Lung (tissue), 11 donors: ENCODE measurements at regions not wholly inside any gene's neighbourhood (a gene's known extent, or its start where the extent isn't known, plus 50 kb on each side); places are given as distances from the start of the nearest gene placed in this dataset.

Experiments
- ATAC-seq: fragments of 200-7000 bp; cut with Tn5 transposase; one replicate; pipeline ENCODE4 v1.9.1; 2020; ENCODE audit warnings: moderate number of reproducible peaks; ENCODE audit not compliant: insufficient read depth, low FRiP score
- DNase-seq, 3 donors: peaks; one replicate each; pipeline ENCODE4 v3.0.0-alpha.2; 2013 to 2017
- H3K27ac ChIP-seq, 2 donors: one replicate each; pipeline ENCODE4 v1.5.1; 2013; ENCODE audit warnings: mild to moderate bottlenecking in 2 of 2, moderate library complexity in 2 of 2, control low read depth in 1 of 2, inconsistent platforms in 1 of 2, low read depth in 1 of 2, low read length in 1 of 2
- H3K27me3 ChIP-seq, 3 donors: one replicate each; pipeline ENCODE4 v1.5.1; 2013; ENCODE audit warnings: low read length in 2 of 3; ENCODE audit not compliant: control insufficient read depth in 3 of 3, insufficient read depth in 3 of 3
- H3K36me3 ChIP-seq, 4 donors: one replicate each; pipeline ENCODE4 v1.5.1; 2013; ENCODE audit warnings: low read length in 4 of 4, mild to moderate bottlenecking in 1 of 4, moderate library complexity in 1 of 4; ENCODE audit not compliant: control insufficient read depth in 4 of 4, insufficient read depth in 4 of 4
- H3K4me1 ChIP-seq, 5 donors: one replicate each; pipeline ENCODE4 v1.5.1; 2013; ENCODE audit warnings: low read length in 5 of 5, mild to moderate bottlenecking in 2 of 5, moderate library complexity in 1 of 5; ENCODE audit not compliant: control insufficient read depth in 5 of 5, insufficient read depth in 5 of 5
- H3K4me3 ChIP-seq: one replicate; pipeline ENCODE4 v1.5.1; 2013; ENCODE audit warnings: mild to moderate bottlenecking, control low read depth, moderate library complexity
- H3K9ac ChIP-seq, 2 donors: one replicate each; pipeline ENCODE4 v1.5.1; 2013; ENCODE audit warnings: low read length in 2 of 2, control low read depth in 1 of 2; ENCODE audit not compliant: insufficient read depth in 1 of 2
- H3K9me3 ChIP-seq, 4 donors: one replicate each; pipeline ENCODE4 v1.5.1; 2013; ENCODE audit warnings: low read length in 3 of 4, mild to moderate bottlenecking in 1 of 4, moderate library complexity in 1 of 4; ENCODE audit not compliant: control insufficient read depth in 4 of 4, insufficient read depth in 3 of 4
- CTCF ChIP-seq: IDR thresholded peaks from 2 replicates; pipeline ENCODE4 v1.5.1; 2012; ENCODE audit warnings: mild to moderate bottlenecking; ENCODE audit errors: control extremely low read depth, extremely low read depth
- WGBS, 2 donors: extraction: QIAGEN DNeasy Blood & Tissue Kit; methylation state at CpG; one replicate each; pipeline ENCODE4 v1.1.7; 2013; 5-methylcytosine and 5-hydroxymethylcytosine counted together
- donor health status: control.
- donor health status: control.
- donor health status: Bipolar disorder and iron deficiency.
- donor health status: healthy.
- donor health status: DM: yes; HTN: yes; CAD: no.

DNA sequence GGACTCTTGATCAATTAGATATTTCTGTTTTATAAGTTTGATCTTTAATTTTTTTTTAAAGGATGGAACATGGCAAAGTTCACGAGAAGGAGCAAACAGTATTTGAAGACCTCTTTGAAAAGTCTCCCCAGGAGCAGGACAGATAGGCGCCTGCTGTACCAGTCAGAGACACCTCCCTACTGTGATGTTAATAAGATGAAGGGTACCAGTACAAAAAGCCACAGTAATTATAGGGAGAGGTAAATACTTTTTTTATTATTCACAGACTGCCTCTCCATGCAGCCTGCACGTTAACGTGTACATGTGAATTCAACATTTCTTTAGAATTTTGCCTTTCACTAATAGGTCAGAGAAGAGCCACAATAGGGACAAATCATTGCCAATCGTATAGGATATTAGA is 146.5 kb upstream of the CDH6 start:
- Histone ChIP-seq H3K4me1 (peaks cover 0 to 14% (median 0%) of the 10 kb centered on the region in 5 donors), H3K9ac (no peak overlapping the region), H3K27ac (no peak overlapping the region), H3K4me3 (no peak overlapping the region), H3K36me3 (no peaks in the 10 kb centered on the region), H3K27me3 (no peaks in the 10 kb centered on the region), H3K9me3 (no peaks in the 10 kb centered on the region)
- no peak for DNase-seq
- WGBS, 2 donors: 50 to 71% methylated on average over 5 of the region's 5 CpGs
- TF ChIP-seq CTCF: no peak
- ATAC-seq: no peak

DNA sequence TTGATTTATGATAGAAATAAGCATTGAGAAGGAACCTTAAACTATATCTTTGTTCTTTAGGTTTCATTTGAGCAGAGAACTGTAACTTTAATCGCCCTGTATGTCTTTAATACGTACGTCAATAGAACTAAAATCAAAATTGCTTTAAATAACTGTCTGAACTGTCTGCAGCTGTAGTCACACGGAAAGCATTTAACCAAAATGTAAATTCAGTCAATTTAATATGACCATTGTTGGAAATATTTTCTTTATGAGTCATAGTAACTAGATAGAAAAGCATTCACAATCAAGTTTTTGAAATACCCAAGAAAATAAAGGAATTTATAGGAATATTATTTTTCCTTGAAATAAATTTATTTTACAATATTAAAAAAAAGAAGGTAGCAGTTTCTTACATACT is 157.1 kb upstream of the CDH6 start:
- H3K36me3 ChIP-seq: no peaks in the 10 kb centered on the region
- H3K9ac ChIP-seq: no peak overlapping the region
- ATAC-seq (no peak), DNase-seq (no peak)
- no peaks in the 10 kb centered on the region for H3K27me3 ChIP-seq
- no peak overlapping the region for H3K4me3 ChIP-seq
- no peak overlapping the region for H3K27ac ChIP-seq
- H3K9me3 ChIP-seq: no peaks in the 10 kb centered on the region
- 71 to 86% methylated on average over 4 of the region's 4 CpGs for WGBS, 2 donors
- TF ChIP-seq CTCF: no peak
- no peaks in the 10 kb centered on the region for H3K4me1 ChIP-seq

GRCh38 chr5:31033295-31033694 is 160.2 kb upstream of the CDH6 start:
- H3K36me3 ChIP-seq: no peaks in the 10 kb centered on the region
- WGBS, 2 donors: 71 to 78% methylated on average over 1 of the region's 1 CpG
- no peak for TF ChIP-seq CTCF
- no peak for ATAC-seq
- H3K27ac ChIP-seq: no peak overlapping the region
- no peaks in the 10 kb centered on the region for H3K27me3 ChIP-seq
- DNase-seq: peak in 1 of 3 donors; percentile 20
- no peak overlapping the region for H3K4me3 ChIP-seq
- H3K4me1 ChIP-seq: no peaks in the 10 kb centered on the region
- peaks cover 0 to 1% (median 0%) of the 10 kb centered on the region in 4 donors for H3K9me3 ChIP-seq
- no peak overlapping the region for H3K9ac ChIP-seq

DNA sequence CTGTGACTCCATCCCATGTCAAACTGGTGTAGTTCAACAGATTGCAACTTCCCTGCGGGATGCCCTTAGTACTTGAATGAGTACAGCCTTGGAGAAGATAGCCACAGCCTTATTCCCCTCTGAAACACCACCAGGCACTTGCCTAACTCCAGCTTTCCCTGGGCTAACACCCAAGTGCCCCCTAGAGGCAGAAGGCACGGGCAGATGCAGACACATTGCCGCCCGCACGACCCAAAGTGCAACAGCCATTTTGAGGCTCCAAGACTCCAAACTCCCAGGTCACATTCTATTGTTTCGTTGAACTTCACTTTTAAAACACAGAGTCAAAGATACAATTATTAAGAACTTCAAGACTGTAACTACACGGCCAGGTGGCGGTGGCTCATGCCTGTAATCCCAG is 163.6 kb upstream of the CDH6 start:
- Histone ChIP-seq H3K36me3 (no peaks in the 10 kb centered on the region), H3K4me3 (no peak overlapping the region), H3K27ac (no peak overlapping the region), H3K4me1 (no peaks in the 10 kb centered on the region), H3K27me3 (no peaks in the 10 kb centered on the region), H3K9ac (no peak overlapping the region), H3K9me3 (peaks cover 0 to 1% (median 0%) of the 10 kb centered on the region in 4 donors)
- ATAC-seq (no peak), DNase-seq (no peak)
- TF ChIP-seq CTCF: no peak
- WGBS, 2 donors: 89 to 92% methylated on average over 8 of the region's 8 CpGs
